ENCODE measurements at regions not wholly inside any gene's neighbourhood (a gene's known extent, or its start where the extent isn't known, plus 50 kb on each side); places are given as distances from the start of the nearest gene placed in this dataset.
"Not testable (repeated sequence)": the region's sequence is repeated elsewhere in the genome, so short reads cannot be mapped to it uniquely, and the experiment has no call there.

DNA sequence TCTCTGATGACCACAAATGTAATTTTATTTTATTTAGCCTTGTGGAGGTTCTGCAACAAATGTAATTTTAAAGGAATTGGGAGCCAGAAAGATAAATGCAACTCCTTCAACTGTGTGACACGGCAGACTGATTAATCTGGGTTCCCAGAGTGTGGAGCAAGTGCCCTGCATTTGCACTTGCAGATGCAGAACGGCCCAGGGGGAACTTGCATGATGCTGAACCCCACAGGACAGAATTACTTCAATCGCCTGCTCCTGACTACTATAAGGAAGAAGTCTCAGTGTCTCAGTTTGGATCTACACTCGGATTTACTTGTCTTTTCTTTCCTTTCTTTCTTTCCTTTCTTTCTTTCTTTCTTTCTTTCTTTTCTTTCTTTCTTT lies 107.2 kb upstream of the ACBD5 start:
- TF ChIP-seq POLR2A (IDR thresholded peaks at IDR 0.05), result not testable (repeated sequence)
- TF ChIP-seq, protein P1, sequence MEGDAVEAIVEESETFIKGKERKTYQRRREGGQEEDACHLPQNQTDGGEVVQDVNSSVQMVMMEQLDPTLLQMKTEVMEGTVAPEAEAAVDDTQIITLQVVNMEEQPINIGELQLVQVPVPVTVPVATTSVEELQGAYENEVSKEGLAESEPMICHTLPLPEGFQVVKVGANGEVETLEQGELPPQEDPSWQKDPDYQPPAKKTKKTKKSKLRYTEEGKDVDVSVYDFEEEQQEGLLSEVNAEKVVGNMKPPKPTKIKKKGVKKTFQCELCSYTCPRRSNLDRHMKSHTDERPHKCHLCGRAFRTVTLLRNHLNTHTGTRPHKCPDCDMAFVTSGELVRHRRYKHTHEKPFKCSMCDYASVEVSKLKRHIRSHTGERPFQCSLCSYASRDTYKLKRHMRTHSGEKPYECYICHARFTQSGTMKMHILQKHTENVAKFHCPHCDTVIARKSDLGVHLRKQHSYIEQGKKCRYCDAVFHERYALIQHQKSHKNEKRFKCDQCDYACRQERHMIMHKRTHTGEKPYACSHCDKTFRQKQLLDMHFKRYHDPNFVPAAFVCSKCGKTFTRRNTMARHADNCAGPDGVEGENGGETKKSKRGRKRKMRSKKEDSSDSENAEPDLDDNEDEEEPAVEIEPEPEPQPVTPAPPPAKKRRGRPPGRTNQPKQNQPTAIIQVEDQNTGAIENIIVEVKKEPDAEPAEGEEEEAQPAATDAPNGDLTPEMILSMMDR (IDR thresholded peaks at IDR 0.05), result not testable (repeated sequence)

All from lower leg skin (tissue), 3 donors.